GM06990 (cell line): ENCODE measurements at regions not wholly inside any gene's neighbourhood (a gene's known extent, or its start where the extent isn't known, plus 50 kb on each side); places are given as distances from the start of the nearest gene placed in this dataset.

ENCODE experiments used
- DNase-seq: peaks from one replicate; pipeline ENCODE4 v3.0.0-alpha.2; 2011; ENCODE audit not compliant: insufficient read length; ENCODE audit errors: extremely low read depth
- H3K27me3 ChIP-seq: replicated peaks from 2 replicates; pipeline ENCODE4 v1.6.0; 2011; ENCODE audit warnings: low read length; ENCODE audit not compliant: control insufficient read depth, insufficient read depth
- H3K36me3 ChIP-seq: 2 replicates; pipeline ENCODE4 v1.5.1; 2011; ENCODE audit warnings: low read length; ENCODE audit not compliant: control insufficient read depth, insufficient read depth
- H3K4me3 ChIP-seq: replicated peaks from 2 replicates; pipeline ENCODE4 v1.5.1; 2011; ENCODE audit warnings: low read depth, mild to moderate bottlenecking, control low read depth, low read length
- TF ChIP-seq, protein P1 (sequence below): IDR thresholded peaks from 2 replicates; pipeline ENCODE4 v1.5.1; 2011; ENCODE audit warnings: low read length, control low read depth, mild to moderate bottlenecking, inconsistent platforms; ENCODE audit not compliant: insufficient read depth, poor library complexity, severe bottlenecking

DNA sequence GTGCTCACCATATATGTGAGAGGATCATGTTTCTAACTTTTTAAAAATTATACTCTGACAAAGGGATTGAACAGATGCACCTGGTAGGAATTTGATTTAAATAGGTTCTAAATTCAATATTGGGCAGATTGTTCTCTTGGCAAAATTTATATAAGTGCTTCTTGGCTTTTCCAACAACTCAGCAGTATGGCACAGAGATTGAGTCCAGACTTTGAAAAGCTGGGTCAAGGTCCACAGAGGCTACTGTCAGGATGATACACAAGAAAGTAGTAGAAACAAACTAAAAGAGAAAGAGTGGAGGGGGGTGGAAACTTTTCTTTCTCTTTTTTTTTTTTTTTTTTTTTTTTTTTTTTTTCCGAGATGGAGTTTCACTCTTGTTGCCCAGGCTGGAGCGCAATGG is 203.2 kb upstream of the ADAMTS9 start:
- no peak for DNase-seq
- H3K27me3 ChIP-seq = no peaks in the 10 kb centered on the region
- H3K4me3 ChIP-seq = no peak overlapping the region
- H3K36me3 ChIP-seq = no peaks in the 10 kb centered on the region
- TF ChIP-seq, protein P1, sequence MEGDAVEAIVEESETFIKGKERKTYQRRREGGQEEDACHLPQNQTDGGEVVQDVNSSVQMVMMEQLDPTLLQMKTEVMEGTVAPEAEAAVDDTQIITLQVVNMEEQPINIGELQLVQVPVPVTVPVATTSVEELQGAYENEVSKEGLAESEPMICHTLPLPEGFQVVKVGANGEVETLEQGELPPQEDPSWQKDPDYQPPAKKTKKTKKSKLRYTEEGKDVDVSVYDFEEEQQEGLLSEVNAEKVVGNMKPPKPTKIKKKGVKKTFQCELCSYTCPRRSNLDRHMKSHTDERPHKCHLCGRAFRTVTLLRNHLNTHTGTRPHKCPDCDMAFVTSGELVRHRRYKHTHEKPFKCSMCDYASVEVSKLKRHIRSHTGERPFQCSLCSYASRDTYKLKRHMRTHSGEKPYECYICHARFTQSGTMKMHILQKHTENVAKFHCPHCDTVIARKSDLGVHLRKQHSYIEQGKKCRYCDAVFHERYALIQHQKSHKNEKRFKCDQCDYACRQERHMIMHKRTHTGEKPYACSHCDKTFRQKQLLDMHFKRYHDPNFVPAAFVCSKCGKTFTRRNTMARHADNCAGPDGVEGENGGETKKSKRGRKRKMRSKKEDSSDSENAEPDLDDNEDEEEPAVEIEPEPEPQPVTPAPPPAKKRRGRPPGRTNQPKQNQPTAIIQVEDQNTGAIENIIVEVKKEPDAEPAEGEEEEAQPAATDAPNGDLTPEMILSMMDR = no peak

DNA sequence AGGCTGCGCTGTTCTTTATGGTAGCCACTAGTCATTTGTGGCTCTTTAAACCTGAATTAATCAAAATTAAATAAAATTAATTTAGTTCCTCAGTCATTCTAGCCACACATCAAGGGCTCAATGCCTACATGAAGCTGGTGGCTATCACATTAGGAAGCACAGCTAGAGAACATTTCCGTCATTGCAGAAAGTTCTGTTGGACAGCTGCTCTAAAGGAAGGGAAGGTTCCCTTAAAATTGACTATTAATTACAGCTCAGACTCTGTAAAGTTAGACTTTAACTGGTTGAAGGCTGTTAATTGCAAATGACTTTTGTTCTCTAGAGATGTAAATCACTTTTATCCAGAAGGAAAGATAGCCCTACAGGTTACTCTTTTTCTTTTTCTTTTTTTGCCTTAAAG is 202.7 kb upstream of the ADAMTS9 start:
- no peaks in the 10 kb centered on the region for H3K36me3 ChIP-seq
- H3K4me3 ChIP-seq = no peak overlapping the region
- TF ChIP-seq, protein P1 = no peak
- no peak for DNase-seq
- H3K27me3 ChIP-seq = no peaks in the 10 kb centered on the region

DNA sequence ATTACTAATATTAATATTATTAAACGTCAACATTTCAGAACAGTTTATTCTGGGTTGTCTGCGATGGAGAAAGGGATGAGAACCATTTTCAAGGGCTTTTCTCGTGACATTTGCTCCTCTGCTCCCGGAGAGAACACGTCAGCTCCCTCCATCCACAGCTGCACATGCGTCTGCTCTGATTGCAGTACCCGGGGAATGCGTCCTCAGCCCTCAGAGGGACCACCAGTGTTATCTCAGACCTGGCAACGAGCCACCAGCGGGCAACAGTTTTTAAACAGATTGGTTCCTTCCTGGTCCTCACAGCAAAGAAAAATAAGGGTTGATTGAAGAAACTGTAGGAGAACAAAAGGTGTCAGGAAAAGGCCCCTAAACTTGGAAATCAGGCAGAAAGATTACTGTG is 202.2 kb upstream of the ADAMTS9 start:
- Histone ChIP-seq H3K27me3 (no peaks in the 10 kb centered on the region), H3K36me3 (no peaks in the 10 kb centered on the region), H3K4me3 (no peak overlapping the region)
- TF ChIP-seq, protein P1 = no peak
- no peak for DNase-seq

DNA sequence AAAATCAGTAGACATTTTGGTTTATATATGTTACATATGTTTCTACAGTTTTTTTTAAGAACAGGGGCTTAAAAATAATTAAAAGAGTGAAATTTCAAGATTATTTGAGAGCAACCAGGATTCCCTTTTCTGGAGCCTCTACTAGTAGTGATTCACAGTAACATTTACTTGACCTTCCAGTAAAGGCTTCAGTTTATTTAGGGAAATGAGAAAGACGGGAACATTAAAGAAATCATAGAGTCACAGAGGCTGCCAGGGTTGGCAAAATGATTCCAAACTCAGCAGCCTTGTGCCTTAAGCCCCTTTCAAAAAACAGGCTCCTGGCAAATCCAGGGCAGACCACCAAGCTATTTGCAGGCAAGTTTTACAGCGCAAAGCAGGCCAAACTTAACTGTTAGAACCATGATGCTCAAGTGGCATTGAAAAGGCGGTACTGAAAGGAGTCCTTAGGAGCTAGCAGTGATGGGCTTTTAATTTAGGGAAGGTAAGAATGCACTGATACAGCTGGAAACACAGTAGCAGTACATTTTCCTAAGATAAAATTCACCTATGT is 201.1 kb upstream of the ADAMTS9 start:
- Histone ChIP-seq H3K4me3 (no peak overlapping the region), H3K27me3 (no peaks in the 10 kb centered on the region), H3K36me3 (no peaks in the 10 kb centered on the region)
- no peak for DNase-seq
- TF ChIP-seq, protein P1 = no peak

DNA sequence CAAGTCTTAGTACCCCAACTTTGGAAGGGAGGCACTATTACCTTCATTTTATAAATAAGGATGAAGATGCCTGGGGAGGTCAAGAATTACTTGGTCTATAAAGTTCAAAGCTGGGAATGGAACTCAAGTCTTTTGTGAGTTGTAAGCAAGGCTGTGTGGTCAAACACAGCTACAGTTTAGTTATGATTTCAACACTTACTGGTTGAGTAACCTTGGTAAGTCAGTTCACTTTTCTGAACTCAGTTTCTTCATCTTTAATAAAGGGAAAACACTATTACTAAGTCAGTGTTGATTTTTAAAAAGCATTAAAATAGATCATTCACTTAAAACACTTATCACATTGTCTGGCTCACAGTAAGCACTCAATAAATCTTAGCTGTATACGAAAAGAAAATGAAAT is 200.4 kb upstream of the ADAMTS9 start:
- Histone ChIP-seq H3K27me3 (no peaks in the 10 kb centered on the region), H3K36me3 (no peaks in the 10 kb centered on the region), H3K4me3 (no peak overlapping the region)
- no peak for DNase-seq
- TF ChIP-seq, protein P1 = no peak

DNA sequence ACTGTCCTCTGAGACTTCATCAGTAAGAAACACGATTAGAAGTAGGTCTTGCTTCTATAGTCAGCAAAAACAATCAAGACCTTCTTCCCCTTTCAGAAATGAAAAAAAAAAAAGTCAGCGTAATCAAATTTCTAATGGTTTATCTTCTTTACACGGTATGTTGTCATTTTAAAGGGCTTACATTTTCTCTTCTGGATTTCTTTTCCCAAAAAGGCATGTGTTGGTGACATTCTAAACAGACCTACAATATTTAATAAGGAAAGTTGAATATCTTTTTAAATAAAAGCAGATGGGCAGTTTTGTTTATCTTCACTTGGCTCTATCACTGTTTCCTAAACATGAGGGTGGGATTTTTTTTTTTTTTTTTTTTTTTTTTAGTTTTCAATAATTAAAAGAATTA is 197.3 kb upstream of the ADAMTS9 start:
- no peak for DNase-seq
- H3K27me3 ChIP-seq = no peaks in the 10 kb centered on the region
- no peaks in the 10 kb centered on the region for H3K36me3 ChIP-seq
- H3K4me3 ChIP-seq = no peak overlapping the region
- TF ChIP-seq, protein P1 = no peak
